ENCODE measurements at regions not wholly inside any gene's neighbourhood (a gene's known extent, or its start where the extent isn't known, plus 50 kb on each side); places are given as distances from the start of the nearest gene placed in this dataset.

DNA sequence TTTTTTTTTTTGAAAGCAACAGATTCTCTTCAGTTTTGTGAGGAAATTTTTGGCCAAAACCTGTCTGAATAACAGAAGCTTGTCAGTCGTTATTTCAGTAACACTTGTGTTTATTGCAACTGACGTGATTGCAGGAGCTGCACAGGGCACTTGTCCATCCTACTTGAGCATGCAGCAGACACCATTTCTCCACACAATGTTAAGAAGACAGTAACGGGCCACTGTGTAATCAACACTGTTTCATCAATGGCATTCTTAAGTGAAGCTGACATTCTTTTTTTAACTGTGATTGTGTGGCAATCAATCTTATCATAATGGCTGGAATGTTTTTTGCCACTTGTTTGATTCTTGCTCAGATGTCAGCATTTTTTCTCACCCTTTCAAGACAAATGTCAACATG lies 50.1 kb upstream of the PIEZO2 start:
- TF ChIP-seq, protein P1, sequence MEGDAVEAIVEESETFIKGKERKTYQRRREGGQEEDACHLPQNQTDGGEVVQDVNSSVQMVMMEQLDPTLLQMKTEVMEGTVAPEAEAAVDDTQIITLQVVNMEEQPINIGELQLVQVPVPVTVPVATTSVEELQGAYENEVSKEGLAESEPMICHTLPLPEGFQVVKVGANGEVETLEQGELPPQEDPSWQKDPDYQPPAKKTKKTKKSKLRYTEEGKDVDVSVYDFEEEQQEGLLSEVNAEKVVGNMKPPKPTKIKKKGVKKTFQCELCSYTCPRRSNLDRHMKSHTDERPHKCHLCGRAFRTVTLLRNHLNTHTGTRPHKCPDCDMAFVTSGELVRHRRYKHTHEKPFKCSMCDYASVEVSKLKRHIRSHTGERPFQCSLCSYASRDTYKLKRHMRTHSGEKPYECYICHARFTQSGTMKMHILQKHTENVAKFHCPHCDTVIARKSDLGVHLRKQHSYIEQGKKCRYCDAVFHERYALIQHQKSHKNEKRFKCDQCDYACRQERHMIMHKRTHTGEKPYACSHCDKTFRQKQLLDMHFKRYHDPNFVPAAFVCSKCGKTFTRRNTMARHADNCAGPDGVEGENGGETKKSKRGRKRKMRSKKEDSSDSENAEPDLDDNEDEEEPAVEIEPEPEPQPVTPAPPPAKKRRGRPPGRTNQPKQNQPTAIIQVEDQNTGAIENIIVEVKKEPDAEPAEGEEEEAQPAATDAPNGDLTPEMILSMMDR (conservative IDR thresholded peaks at IDR 0.05 in 1 of 2, IDR thresholded peaks at IDR 0.05 in 1 of 2; ENCODE audit: low read depth in 1 of 2, low read length in 2 of 2), result no peak
- no peak for TF ChIP-seq EZH2 (IDR thresholded peaks at IDR 0.05; ENCODE audit: low read length, missing control alignments)
